ENCODE measurements at regions not wholly inside any gene's neighbourhood (a gene's known extent, or its start where the extent isn't known, plus 50 kb on each side); places are given as distances from the start of the nearest gene placed in this dataset.

DNA sequence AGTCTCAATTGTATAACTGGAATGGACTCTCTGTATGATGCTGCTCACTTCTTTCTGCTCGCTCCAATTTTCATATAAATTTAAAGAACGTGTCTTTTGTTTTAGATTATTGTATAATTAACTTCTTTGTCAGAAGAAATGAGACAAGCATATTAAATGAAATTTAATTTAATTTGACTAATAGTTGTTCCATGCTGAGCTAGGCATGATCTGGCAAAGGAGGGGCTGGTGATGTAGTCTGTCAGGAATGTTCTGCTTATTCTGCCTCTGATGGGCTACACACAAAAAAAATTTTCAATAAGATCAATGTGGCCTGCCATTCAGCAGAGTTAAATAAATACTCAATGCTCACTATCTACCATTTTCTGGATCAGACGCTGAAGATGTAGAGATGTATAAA lies 208.4 kb upstream of the CD96 start:
- no peak for DNase-seq (ENCODE audit: low spot score)
- intact Hi-C loops (cut with micrococcal nuclease) = no loop called here
- H3K27me3 Mint-ChIP-seq (ENCODE audit: low read depth) = peaks cover 13% of the 10 kb centered on the region
- peaks cover 25% of the 10 kb centered on the region for H3K4me1 Mint-ChIP-seq (ENCODE audit: low read depth)
- H3K27ac Mint-ChIP-seq = no peak overlapping the region
- no peaks in the 10 kb centered on the region for H3K9me3 Mint-ChIP-seq
- no peaks in the 10 kb centered on the region for H3K36me3 Mint-ChIP-seq (ENCODE audit: low read depth)
- H3K4me3 Mint-ChIP-seq (ENCODE audit: low read depth) = no peak overlapping the region

DNA sequence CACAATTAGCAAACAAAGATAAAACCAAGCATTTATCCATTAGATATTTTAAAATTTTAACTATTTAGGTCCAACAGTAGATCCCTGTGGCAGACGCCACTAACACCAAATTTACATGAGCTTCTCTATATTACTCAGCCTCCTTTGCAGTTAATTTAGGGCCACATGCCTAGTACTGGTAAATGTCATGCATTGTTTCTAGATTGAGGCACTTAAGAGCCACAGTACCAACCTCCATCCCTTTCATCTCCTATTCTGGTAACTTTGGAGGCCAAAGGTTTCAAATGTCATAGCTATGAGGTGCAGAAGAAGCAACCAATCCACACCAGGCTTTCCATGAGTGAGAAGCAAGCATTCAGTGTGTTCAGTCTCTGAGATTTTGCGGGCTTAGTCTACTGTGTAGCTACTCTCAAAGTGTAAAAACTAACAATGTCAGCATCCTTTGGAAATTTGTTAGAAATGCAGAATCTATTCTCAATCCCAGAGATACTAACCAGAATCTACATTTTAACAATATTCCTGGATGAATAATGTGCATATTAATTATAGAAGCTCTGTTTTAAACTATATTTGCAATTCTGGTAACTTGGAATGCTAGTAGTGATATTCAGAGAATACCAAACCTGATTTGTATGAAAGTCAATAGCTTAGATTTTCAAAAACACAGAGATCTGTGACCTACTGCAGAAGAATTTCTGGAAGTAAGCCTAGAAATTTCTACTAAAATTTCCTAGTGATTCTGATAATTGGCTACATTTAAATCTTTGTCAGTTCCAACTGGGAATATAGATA lies 206.3 kb upstream of the CD96 start:
- H3K9me3 Mint-ChIP-seq = peaks cover 7% of the 10 kb centered on the region
- DNase-seq (ENCODE audit: low spot score) = no peak
- no peak overlapping the region for H3K27ac Mint-ChIP-seq
- H3K4me1 Mint-ChIP-seq (ENCODE audit: low read depth) = peaks cover 25% of the 10 kb centered on the region
- peaks cover 17% of the 10 kb centered on the region for H3K27me3 Mint-ChIP-seq (ENCODE audit: low read depth)
- no peak overlapping the region for H3K4me3 Mint-ChIP-seq (ENCODE audit: low read depth)
- intact Hi-C loops (cut with micrococcal nuclease) = loop anchor here (1.0 to 5.0 kb wide), 4 partner anchors 24 to 263 kb away; partner anchors contain the start of gene NECTIN3
- no peaks in the 10 kb centered on the region for H3K36me3 Mint-ChIP-seq (ENCODE audit: low read depth)

DNA sequence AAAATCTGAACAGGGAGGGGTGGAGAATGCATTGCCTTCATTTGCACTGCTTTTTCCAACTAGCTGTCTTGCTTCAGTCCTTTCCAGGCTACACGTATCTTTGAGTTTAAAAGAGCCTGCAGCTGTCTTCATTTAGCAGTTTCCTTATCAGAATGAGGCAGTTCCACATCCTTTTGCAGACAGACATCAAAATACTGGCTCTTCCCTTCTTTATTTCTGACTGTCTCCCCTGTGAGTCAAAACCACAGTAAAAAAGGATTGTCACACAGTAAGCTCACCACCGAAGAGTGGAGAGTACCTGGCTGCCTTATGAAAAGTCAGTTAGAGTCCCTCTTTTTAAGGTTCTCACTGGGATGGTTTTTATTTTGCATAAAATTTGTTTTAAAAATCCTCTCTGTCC lies 205.5 kb upstream of the CD96 start:
- H3K27me3 Mint-ChIP-seq (ENCODE audit: low read depth) = peaks cover 17% of the 10 kb centered on the region
- peaks cover 25% of the 10 kb centered on the region for H3K4me1 Mint-ChIP-seq (ENCODE audit: low read depth)
- intact Hi-C loops (cut with micrococcal nuclease) = loop anchor here (1.0 to 5.0 kb wide), 4 partner anchors 25 to 264 kb away; partner anchors contain the start of gene NECTIN3
- no peak for DNase-seq (ENCODE audit: low spot score)
- H3K27ac Mint-ChIP-seq = no peak overlapping the region
- H3K9me3 Mint-ChIP-seq = peaks cover 8% of the 10 kb centered on the region
- no peaks in the 10 kb centered on the region for H3K36me3 Mint-ChIP-seq (ENCODE audit: low read depth)
- no peak overlapping the region for H3K4me3 Mint-ChIP-seq (ENCODE audit: low read depth)

DNA sequence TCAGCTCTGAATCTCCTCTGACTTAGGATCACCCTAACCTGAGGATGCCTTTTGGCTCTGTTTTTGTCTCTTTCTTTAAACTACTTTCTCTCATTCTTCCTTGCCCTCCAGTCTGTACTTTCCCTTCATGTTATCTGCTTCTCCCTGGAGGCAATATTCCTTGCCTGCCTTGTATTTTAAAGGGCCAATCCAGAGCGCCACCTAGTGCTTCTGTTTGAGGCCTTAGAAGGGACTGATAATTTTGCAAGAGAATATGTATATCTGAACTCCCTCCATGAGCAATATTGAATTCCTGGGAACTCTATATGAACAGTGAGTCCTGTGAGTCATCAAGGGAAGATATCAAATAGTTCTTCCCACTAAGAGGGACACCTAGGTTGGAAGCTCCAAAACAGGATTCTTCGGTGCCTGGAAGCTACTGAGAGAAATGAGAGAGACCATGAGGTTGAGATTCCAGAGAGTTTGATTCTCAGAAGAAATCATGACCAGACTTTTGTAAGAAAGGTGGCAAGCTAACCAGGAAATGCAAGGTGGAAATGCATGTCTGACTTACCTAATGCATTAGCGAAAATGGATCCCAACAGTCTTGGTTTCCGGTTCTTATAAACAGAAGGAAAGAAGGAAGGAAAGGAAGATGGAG lies 203.8 kb upstream of the CD96 start:
- H3K27me3 Mint-ChIP-seq (ENCODE audit: low read depth) = peaks cover 20% of the 10 kb centered on the region
- no peak overlapping the region for H3K4me3 Mint-ChIP-seq (ENCODE audit: low read depth)
- H3K9me3 Mint-ChIP-seq = peaks cover 8% of the 10 kb centered on the region
- no peak overlapping the region for H3K27ac Mint-ChIP-seq
- H3K4me1 Mint-ChIP-seq (ENCODE audit: low read depth) = peaks cover 23% of the 10 kb centered on the region
- intact Hi-C loops (cut with micrococcal nuclease) = loop anchor here (5.0 kb wide), 2 partner anchors 76 to 266 kb away; partner anchors contain the start of gene NECTIN3
- no peaks in the 10 kb centered on the region for H3K36me3 Mint-ChIP-seq (ENCODE audit: low read depth)
- DNase-seq (ENCODE audit: low spot score) = peak; percentile 14

DNA sequence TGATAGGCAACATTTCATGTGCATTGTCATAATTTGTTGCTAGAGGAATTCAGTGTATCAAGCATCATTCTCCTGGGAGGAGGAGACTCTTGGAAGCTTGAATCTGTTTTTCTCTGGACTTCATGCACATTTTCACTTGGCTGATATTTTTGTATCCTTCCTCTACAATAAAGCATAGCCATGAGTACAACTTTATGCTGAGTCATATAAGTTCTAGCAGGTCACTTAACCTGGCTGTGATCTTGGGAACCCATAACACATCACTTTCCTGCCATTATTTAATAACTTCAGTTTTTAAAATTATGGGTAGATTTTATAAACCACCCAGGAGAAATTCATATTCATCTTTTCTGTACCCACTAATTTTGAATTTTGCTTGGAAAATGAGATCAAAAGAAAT lies 203.0 kb upstream of the CD96 start:
- Mint-ChIP-seq H3K27ac (no peak overlapping the region), H3K27me3 (ENCODE audit: low read depth) (peaks cover 20% of the 10 kb centered on the region), H3K9me3 (peaks cover 8% of the 10 kb centered on the region), H3K4me3 (ENCODE audit: low read depth) (no peak overlapping the region), H3K36me3 (ENCODE audit: low read depth) (no peaks in the 10 kb centered on the region), H3K4me1 (ENCODE audit: low read depth) (peaks cover 23% of the 10 kb centered on the region)
- DNase-seq (ENCODE audit: low spot score) = no peak
- intact Hi-C loops (cut with micrococcal nuclease) = loop anchor here (5.0 kb wide), 2 partner anchors 77 to 267 kb away; partner anchors contain the start of gene NECTIN3

DNA sequence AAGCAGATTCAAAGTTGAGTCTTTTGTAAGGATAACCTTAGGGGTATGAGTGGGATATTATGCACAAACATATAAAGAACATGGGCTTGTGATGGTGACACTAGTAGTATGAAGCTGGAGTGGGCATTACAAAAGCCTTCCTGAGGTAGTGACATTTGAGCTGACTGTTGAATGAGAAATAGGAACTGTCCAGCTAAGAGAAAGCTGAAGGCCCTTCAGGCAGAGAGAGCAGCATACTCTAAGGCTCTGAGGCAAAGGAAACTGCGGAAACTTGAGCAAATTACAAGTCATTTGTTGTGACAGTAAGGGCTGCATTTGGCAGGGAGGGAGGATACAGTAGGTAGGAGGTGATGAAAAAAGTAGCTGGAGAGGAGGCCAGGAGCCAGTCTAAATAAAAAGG lies 190.7 kb upstream of the CD96 start:
- intact Hi-C loops (cut with micrococcal nuclease) = no loop called here
- Mint-ChIP-seq H3K27ac (no peak overlapping the region), H3K4me3 (ENCODE audit: low read depth) (no peak overlapping the region), H3K27me3 (ENCODE audit: low read depth) (peaks cover 18% of the 10 kb centered on the region), H3K4me1 (ENCODE audit: low read depth) (no peaks in the 10 kb centered on the region), H3K36me3 (ENCODE audit: low read depth) (no peaks in the 10 kb centered on the region), H3K9me3 (peaks cover 25% of the 10 kb centered on the region)
- no peak for DNase-seq (ENCODE audit: low spot score)

DNA sequence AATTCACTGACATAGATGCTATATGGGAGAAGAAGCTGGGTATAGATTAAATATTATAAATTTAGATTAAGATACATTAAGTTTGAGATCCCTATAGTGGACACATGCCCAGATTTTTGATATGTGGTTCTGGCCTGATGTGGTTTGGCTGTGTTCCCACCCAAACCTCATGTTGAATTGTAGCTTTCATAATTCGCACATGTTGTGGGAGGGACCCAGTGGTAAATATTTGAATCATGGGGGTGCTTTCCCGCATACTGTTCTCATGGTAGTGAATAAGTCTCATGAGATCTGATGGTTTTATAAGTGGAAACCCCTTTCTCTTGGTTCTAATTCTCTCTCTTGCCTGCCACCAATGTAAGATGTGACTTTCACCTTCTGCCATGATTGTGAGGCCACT lies 189.4 kb upstream of the CD96 start:
- H3K27ac Mint-ChIP-seq = no peak overlapping the region
- no peaks in the 10 kb centered on the region for H3K4me1 Mint-ChIP-seq (ENCODE audit: low read depth)
- peaks cover 25% of the 10 kb centered on the region for H3K9me3 Mint-ChIP-seq
- DNase-seq (ENCODE audit: low spot score) = no peak
- no peaks in the 10 kb centered on the region for H3K36me3 Mint-ChIP-seq (ENCODE audit: low read depth)
- intact Hi-C loops (cut with micrococcal nuclease) = no loop called here
- H3K4me3 Mint-ChIP-seq (ENCODE audit: low read depth) = no peak overlapping the region
- peaks cover 8% of the 10 kb centered on the region for H3K27me3 Mint-ChIP-seq (ENCODE audit: low read depth)

DNA sequence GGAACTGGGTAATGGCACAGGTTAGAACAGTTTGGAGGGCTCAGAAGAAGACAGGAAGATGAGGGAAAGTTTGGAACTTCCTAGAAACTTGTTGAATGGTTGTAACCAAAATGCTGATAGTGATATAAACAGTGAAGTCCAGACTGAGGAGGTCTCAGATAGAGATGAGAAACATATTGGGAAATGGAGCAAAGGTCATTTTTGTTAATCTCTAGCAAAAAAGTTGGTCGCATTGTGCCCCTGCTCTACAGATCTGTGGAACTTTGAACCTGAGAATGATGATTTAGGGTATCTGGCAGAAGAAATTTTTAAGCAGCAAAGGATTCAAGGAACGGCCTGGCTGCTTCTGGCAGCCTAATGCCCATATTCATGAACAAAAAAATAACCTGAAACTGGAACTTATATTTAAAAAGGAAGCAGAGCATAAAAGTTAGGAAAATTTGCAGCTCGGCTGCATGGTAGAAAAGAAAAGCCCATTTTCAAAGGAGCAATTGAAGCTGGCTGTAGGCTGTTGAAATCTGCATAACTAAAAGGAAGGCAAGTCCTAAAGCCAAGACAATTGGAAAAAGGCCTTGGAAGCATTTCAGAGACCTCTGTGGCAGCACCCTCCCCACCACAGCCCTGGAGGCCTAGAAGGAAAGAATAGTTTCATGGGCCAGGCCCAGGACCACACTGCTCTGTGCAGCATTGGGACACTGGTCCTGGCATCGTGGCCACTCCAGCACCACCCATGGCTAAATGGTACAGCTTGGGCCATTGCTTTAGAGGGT lies 182.6 kb upstream of the CD96 start:
- Mint-ChIP-seq H3K4me1 (ENCODE audit: low read depth) (no peaks in the 10 kb centered on the region), H3K27ac (no peak overlapping the region)

DNA sequence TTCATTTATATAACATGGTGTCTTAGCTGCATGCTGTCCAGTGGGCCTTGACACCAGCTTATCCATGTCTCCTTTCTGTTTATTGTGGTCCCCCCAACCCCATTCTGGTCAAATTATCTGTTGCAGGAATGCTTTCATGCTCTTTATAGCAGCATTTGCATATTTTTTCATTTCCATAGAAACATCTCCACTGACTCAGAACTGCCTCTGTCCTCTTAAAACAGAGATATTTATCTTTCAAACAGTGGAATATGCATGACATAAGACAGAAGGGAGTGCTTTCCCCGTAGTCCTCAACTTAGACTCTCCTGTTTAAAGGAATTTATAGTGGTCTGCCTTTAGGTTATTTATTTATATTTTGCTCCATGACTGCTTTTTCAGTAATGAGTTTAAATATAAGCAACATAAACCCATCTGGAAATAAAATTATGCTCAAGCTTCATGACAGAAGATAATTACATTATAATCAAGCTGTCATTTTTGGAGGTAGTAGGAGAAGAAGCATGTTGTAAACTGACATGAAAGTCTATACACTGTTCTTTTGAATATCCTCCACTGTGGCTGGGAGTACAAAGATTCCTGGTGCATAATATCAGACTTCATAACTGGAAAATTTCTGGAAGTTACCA lies 179.5 kb upstream of the CD96 start:
- H3K9me3 Mint-ChIP-seq = no peaks in the 10 kb centered on the region
- intact Hi-C loops (cut with micrococcal nuclease) = no loop called here

More for the DNA sequence above, 182.6 kb upstream of the CD96 start:
- H3K27me3 Mint-ChIP-seq (ENCODE audit: low read depth) = peaks cover 24% of the 10 kb centered on the region
- no peak overlapping the region for H3K4me3 Mint-ChIP-seq (ENCODE audit: low read depth)
- intact Hi-C loops (cut with micrococcal nuclease) = no loop called here
- H3K36me3 Mint-ChIP-seq (ENCODE audit: low read depth) = no peaks in the 10 kb centered on the region
- DNase-seq (ENCODE audit: low spot score) = no peak
- no peaks in the 10 kb centered on the region for H3K9me3 Mint-ChIP-seq

DNA sequence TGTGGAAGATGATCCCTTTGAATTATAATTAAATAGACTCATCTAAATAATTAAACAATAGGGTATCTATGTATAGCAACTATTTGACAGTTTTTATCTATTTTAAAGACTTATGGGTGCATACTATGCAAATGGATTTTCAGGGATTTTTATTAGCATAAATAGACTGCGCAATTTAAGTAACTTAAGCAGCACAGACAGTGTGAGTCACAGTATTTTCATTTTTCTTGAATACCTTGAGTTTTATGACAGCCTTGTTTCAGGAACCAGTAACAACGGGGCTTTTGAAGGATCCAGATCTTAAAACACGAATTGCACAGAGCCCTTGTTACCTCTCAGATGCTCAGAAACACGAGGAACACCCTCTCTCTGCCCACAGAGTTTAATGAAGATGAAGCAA lies 175.5 kb upstream of the CD96 start:
- H3K27me3 Mint-ChIP-seq (ENCODE audit: low read depth) = peaks cover 32% of the 10 kb centered on the region
- H3K4me3 Mint-ChIP-seq (ENCODE audit: low read depth) = no peak overlapping the region
- H3K27ac Mint-ChIP-seq = no peak overlapping the region
- peaks cover 14% of the 10 kb centered on the region for H3K4me1 Mint-ChIP-seq (ENCODE audit: low read depth)
- no peak for DNase-seq (ENCODE audit: low spot score)
- H3K9me3 Mint-ChIP-seq = peaks cover 16% of the 10 kb centered on the region
- intact Hi-C loops (cut with micrococcal nuclease) = no loop called here
- H3K36me3 Mint-ChIP-seq (ENCODE audit: low read depth) = peaks cover 3% of the 10 kb centered on the region

More for the DNA sequence above, 179.5 kb upstream of the CD96 start:
- Mint-ChIP-seq H3K36me3 (ENCODE audit: low read depth) (no peaks in the 10 kb centered on the region), H3K27ac (no peak overlapping the region), H3K4me1 (ENCODE audit: low read depth) (peaks cover 10% of the 10 kb centered on the region), H3K4me3 (ENCODE audit: low read depth) (no peak overlapping the region), H3K27me3 (ENCODE audit: low read depth) (peaks cover 33% of the 10 kb centered on the region)
- DNase-seq (ENCODE audit: low spot score) = no peak

DNA sequence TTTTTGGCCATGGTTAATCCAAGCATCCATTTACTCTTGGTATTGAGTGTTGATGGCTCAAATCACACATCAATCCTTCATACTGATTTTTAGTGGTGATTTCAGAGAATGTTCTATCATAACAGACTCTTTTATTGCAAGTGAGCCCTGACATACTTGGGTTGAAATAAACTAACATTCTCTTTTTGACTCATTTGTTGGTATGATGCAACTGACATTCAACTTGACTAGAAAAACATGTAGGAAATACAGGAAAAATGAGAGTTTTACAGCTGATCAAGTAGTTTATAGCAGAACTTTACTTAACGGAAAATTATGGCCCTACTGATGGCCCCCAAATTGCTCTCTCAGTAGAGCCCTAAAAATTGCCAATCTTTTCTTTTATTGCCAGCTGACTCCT lies 173.9 kb upstream of the CD96 start:
- H3K27me3 Mint-ChIP-seq (ENCODE audit: low read depth) = peaks cover 25% of the 10 kb centered on the region
- H3K9me3 Mint-ChIP-seq = peaks cover 24% of the 10 kb centered on the region
- no peak overlapping the region for H3K27ac Mint-ChIP-seq
- no peak overlapping the region for H3K4me3 Mint-ChIP-seq (ENCODE audit: low read depth)
- no peak for DNase-seq (ENCODE audit: low spot score)
- intact Hi-C loops (cut with micrococcal nuclease) = no loop called here
- peaks cover 14% of the 10 kb centered on the region for H3K4me1 Mint-ChIP-seq (ENCODE audit: low read depth)
- H3K36me3 Mint-ChIP-seq (ENCODE audit: low read depth) = peaks cover 3% of the 10 kb centered on the region

DNA sequence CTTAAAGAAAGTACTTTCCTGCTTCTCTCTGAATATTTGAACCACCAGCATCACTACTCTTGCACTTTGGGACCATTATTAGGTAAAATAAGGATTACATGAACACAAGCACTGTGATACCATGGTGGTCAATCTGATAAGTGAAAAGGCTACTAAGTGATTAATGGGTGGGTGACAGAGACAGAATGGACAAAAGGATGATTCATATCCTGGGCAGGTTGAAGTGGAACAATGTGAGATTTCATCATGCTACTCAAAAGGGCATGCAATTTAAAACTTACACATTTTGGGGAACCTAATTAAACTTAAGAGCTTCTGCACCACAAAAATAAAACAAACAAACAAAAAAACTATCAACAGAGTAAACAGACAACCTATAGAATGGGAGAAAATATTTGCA lies 172.0 kb upstream of the CD96 start:
- intact Hi-C loops (cut with micrococcal nuclease) = no loop called here
- Mint-ChIP-seq H3K4me3 (ENCODE audit: low read depth) (no peak overlapping the region), H3K27ac (no peak overlapping the region), H3K9me3 (peaks cover 30% of the 10 kb centered on the region), H3K4me1 (ENCODE audit: low read depth) (peaks cover 14% of the 10 kb centered on the region), H3K27me3 (ENCODE audit: low read depth) (peaks cover 15% of the 10 kb centered on the region), H3K36me3 (ENCODE audit: low read depth) (peaks cover 3% of the 10 kb centered on the region)
- no peak for DNase-seq (ENCODE audit: low spot score)
